H9 (cell line): ENCODE measurements at regions not wholly inside any gene's neighbourhood (a gene's known extent, or its start where the extent isn't known, plus 50 kb on each side); places are given as distances from the start of the nearest gene placed in this dataset.

Experiments
- DNase-seq: peaks from one replicate; pipeline ENCODE4 v3.0.0-alpha.2; 2017
- H2AFZ ChIP-seq: one replicate; pipeline ENCODE4 v1.6.1; 2013; ENCODE audit warnings: mild to moderate bottlenecking, low read length, control low read depth, moderate library complexity
- H2AK5ac ChIP-seq: 2 replicates; pipeline ENCODE4 v1.6.1; 2013; ENCODE audit warnings: low read length, control low read depth, mixed read lengths; ENCODE audit not compliant: insufficient read length
- H2BK120ac ChIP-seq: one replicate; pipeline ENCODE4 v1.6.1; 2013; ENCODE audit warnings: low read depth, mild to moderate bottlenecking, low read length, control low read depth, inconsistent platforms; ENCODE audit not compliant: poor library complexity, severe bottlenecking
- H2BK12ac ChIP-seq: 2 replicates; pipeline ENCODE4 v1.6.1; 2013; ENCODE audit warnings: low read length, control low read depth, mixed read lengths, low read depth; ENCODE audit not compliant: insufficient read length
- H2BK15ac ChIP-seq: 2 replicates; pipeline ENCODE4 v1.6.1; 2013; ENCODE audit warnings: low read depth, low read length, control low read depth
- H2BK20ac ChIP-seq: one replicate; pipeline ENCODE4 v1.6.1; 2013; ENCODE audit warnings: low read depth, mild to moderate bottlenecking, low read length, control low read depth, inconsistent platforms; ENCODE audit not compliant: poor library complexity, severe bottlenecking
- H2BK5ac ChIP-seq: 2 replicates; pipeline ENCODE4 v1.6.1; 2013; ENCODE audit warnings: low read length, control low read depth, mixed read lengths; ENCODE audit not compliant: insufficient read length
- H3K14ac ChIP-seq: 2 replicates; pipeline ENCODE4 v1.6.1; 2013; ENCODE audit warnings: low read length, control low read depth; ENCODE audit not compliant: insufficient read depth
- H3K18ac ChIP-seq: 2 replicates; pipeline ENCODE4 v1.6.1; 2013; ENCODE audit warnings: low read depth, mild to moderate bottlenecking, mixed read lengths, low read length, control low read depth; ENCODE audit not compliant: insufficient read length
- H3K23ac ChIP-seq: 2 replicates; pipeline ENCODE4 v1.6.1; 2013; ENCODE audit warnings: low read length, control low read depth, mixed read lengths, low read depth; ENCODE audit not compliant: insufficient read length
- H3K23me2 ChIP-seq: 2 replicates; pipeline ENCODE4 v1.6.1; 2013; ENCODE audit warnings: low read depth, mild to moderate bottlenecking, mixed read lengths, low read length, control low read depth; ENCODE audit not compliant: insufficient read length, poor library complexity, severe bottlenecking
- H3K27ac ChIP-seq: 2 replicates; pipeline ENCODE4 v1.5.1; 2013; ENCODE audit warnings: low read length, control low read depth, mixed read lengths, low read depth; ENCODE audit not compliant: insufficient read length
- H3K27me3 ChIP-seq: 2 replicates; pipeline ENCODE4 v1.6.1; 2013; ENCODE audit warnings: low read length, control low read depth, inconsistent platforms; ENCODE audit not compliant: insufficient read depth
- H3K4ac ChIP-seq: 2 replicates; pipeline ENCODE4 v1.6.1; 2013; ENCODE audit warnings: low read depth, mild to moderate bottlenecking, control low read depth, inconsistent platforms, low read length, moderate library complexity
- H3K4me1 ChIP-seq: 2 replicates; pipeline ENCODE4 v1.6.1; 2013; ENCODE audit warnings: low read length, control low read depth, inconsistent platforms; ENCODE audit not compliant: insufficient read depth
- H3K4me2 ChIP-seq: 2 replicates; pipeline ENCODE4 v1.6.1; 2013; ENCODE audit warnings: low read length, control low read depth, mixed read lengths; ENCODE audit not compliant: insufficient read length, insufficient read depth
- H3K56ac ChIP-seq: 2 replicates; pipeline ENCODE4 v1.6.1; 2013; ENCODE audit warnings: low read depth, mild to moderate bottlenecking, mixed read lengths, low read length, control low read depth; ENCODE audit not compliant: insufficient read length
- H3K79me1 ChIP-seq: 2 replicates; pipeline ENCODE4 v1.6.1; 2013; ENCODE audit warnings: low read depth, mild to moderate bottlenecking, moderate library complexity, low read length, control low read depth, inconsistent platforms; ENCODE audit not compliant: insufficient read depth, poor library complexity, severe bottlenecking
- H3K79me2 ChIP-seq: 2 replicates; pipeline ENCODE4 v1.6.1; 2013; ENCODE audit warnings: low read length, control low read depth, inconsistent platforms; ENCODE audit not compliant: insufficient read depth
- H3K9ac ChIP-seq: 2 replicates; pipeline ENCODE4 v1.6.1; 2013; ENCODE audit warnings: low read length, control low read depth, mixed read lengths; ENCODE audit not compliant: insufficient read length; ENCODE audit errors: extremely low read depth
- H3K9me3 ChIP-seq: one replicate; pipeline ENCODE4 v1.6.1; 2013; ENCODE audit warnings: low read depth, low read length, inconsistent platforms; ENCODE audit not compliant: control insufficient read depth
- H3T11ph ChIP-seq: one replicate; pipeline ENCODE4 v1.6.1; 2013; ENCODE audit warnings: mild to moderate bottlenecking, low read length, control low read depth, inconsistent platforms
- H4K20me1 ChIP-seq: one replicate; pipeline ENCODE4 v1.6.1; 2013; ENCODE audit not compliant: control insufficient read depth, insufficient read length, insufficient read depth
- H4K5ac ChIP-seq: 2 replicates; pipeline ENCODE4 v1.6.1; 2013; ENCODE audit warnings: low read depth, mild to moderate bottlenecking, mixed read lengths, low read length, control low read depth; ENCODE audit not compliant: insufficient read length
- H4K8ac ChIP-seq: replicated peaks from 2 replicates; pipeline ENCODE4 v1.6.1; 2013; ENCODE audit warnings: low read length, control low read depth, mixed read lengths, low read depth; ENCODE audit not compliant: insufficient read length
- H4K91ac ChIP-seq: 2 replicates; pipeline ENCODE4 v1.6.1; 2013; ENCODE audit warnings: low read depth, mild to moderate bottlenecking, moderate library complexity, mixed read lengths, low read length, control low read depth; ENCODE audit not compliant: insufficient read length
- H3K27ac Mint-ChIP-seq, 3 experiments: 2 replicates in 2 of 3; 3 replicates in 1 of 3; pipeline ENCODE4 v1.8.0; 2020 to 2021; ENCODE audit warnings: mixed read lengths in 3 of 3, mild to moderate bottlenecking in 1 of 3, moderate library complexity in 1 of 3
- H3K27me3 Mint-ChIP-seq: 2 replicates; pipeline ENCODE4 v1.8.0; 2021; ENCODE audit warnings: low read depth, mild to moderate bottlenecking, moderate library complexity, mixed read lengths
- H3K36me3 Mint-ChIP-seq, 3 experiments: 2 replicates in 2 of 3; 3 replicates in 1 of 3; pipeline ENCODE4 v1.8.0; 2020 to 2021; ENCODE audit warnings: low read depth in 3 of 3, mixed read lengths in 3 of 3; ENCODE audit not compliant: insufficient read depth in 1 of 3
- H3K4me1 Mint-ChIP-seq, 2 experiments: 2 replicates each; pipeline ENCODE4 v1.8.0; 2020; ENCODE audit warnings: mixed read lengths in 2 of 2
- H3K4me3 Mint-ChIP-seq, 2 experiments: 2 replicates in 1 of 2; 3 replicates in 1 of 2; pipeline ENCODE4 v1.8.0; 2020 to 2021; ENCODE audit warnings: mild to moderate bottlenecking in 2 of 2, mixed read lengths in 2 of 2, moderate library complexity in 1 of 2
- H3K9me3 Mint-ChIP-seq, 2 experiments: 2 replicates in 1 of 2; 3 replicates in 1 of 2; pipeline ENCODE4 v1.8.0; 2020; ENCODE audit warnings: mild to moderate bottlenecking in 2 of 2, mixed read lengths in 2 of 2, moderate library complexity in 1 of 2
- WGBS: extraction: QIAGEN DNeasy Blood & Tissue Kit; methylation state at CpG from one replicate; pipeline ENCODE4 v1.1.7; 2013; ENCODE audit warnings: missing lambda C conversion rate, low lambda C conversion rate, mixed read lengths; ENCODE audit not compliant: insufficient read length; ENCODE audit errors: extremely low coverage; 5-methylcytosine and 5-hydroxymethylcytosine counted together
- TF ChIP-seq, protein P1 (sequence below): fragments of 200-600 bp; sonication (generic); conservative IDR thresholded peaks from 3 replicates; pipeline ENCODE4 v1.8.0; 2021; ENCODE audit warnings: antibody characterized with exemption, mild to moderate bottlenecking

- no peak overlapping the region for H4K8ac ChIP-seq
- H2AK5ac ChIP-seq: no peak overlapping the region
- no peak overlapping the region for H3K4me2 ChIP-seq
- no peak overlapping the region for H3K14ac ChIP-seq
- no peaks in the 10 kb centered on the region for H3K23me2 ChIP-seq
- H4K91ac ChIP-seq: no peak overlapping the region
- H3K4me1 ChIP-seq: peaks cover 3% of the 10 kb centered on the region; the same call in 1 of the 2 replicates
- H3K56ac ChIP-seq: no peak overlapping the region
- no peak overlapping the region for H2BK5ac ChIP-seq
- H3K9me3 ChIP-seq: no peaks in the 10 kb centered on the region
- no peaks in the 10 kb centered on the region for H4K20me1 ChIP-seq
- no peaks in the 10 kb centered on the region for H3K27me3 ChIP-seq
- no peak overlapping the region for H2BK15ac ChIP-seq
- Mint-ChIP-seq H3K9me3 (peaks cover 0 to 4% of the 10 kb centered on the region in 2 experiments; a peak in 1 of 5 replicates), H3K27me3 (no peaks in the 10 kb centered on the region), H3K4me1 (peaks cover 25 to 39% of the 10 kb centered on the region in 2 experiments), H3K27ac (peak overlapping the region in 2 of 3 experiments; percentile 88 to 90; a peak in 3 of 7 replicates), H3K36me3 (no peaks in the 10 kb centered on the region), H3K4me3 (peak overlapping the region in 1 of 2 experiments; percentile 2; a peak in 1 of 5 replicates)
- no peak overlapping the region for H3K18ac ChIP-seq
- no peak overlapping the region for H3T11ph ChIP-seq
- H2BK20ac ChIP-seq: no peak overlapping the region
- no peak overlapping the region for H2BK120ac ChIP-seq
- no CpG with 5 or more reads among the region's 5 CpGs for WGBS
- no peak overlapping the region for H4K5ac ChIP-seq
- no peaks in the 10 kb centered on the region for H3K79me2 ChIP-seq
- no peak overlapping the region for H2BK12ac ChIP-seq
- no peak for DNase-seq
- no peak overlapping the region for H3K4ac ChIP-seq
- no peak overlapping the region for H3K9ac ChIP-seq
- H3K79me1 ChIP-seq: no peaks in the 10 kb centered on the region
- TF ChIP-seq, protein P1, sequence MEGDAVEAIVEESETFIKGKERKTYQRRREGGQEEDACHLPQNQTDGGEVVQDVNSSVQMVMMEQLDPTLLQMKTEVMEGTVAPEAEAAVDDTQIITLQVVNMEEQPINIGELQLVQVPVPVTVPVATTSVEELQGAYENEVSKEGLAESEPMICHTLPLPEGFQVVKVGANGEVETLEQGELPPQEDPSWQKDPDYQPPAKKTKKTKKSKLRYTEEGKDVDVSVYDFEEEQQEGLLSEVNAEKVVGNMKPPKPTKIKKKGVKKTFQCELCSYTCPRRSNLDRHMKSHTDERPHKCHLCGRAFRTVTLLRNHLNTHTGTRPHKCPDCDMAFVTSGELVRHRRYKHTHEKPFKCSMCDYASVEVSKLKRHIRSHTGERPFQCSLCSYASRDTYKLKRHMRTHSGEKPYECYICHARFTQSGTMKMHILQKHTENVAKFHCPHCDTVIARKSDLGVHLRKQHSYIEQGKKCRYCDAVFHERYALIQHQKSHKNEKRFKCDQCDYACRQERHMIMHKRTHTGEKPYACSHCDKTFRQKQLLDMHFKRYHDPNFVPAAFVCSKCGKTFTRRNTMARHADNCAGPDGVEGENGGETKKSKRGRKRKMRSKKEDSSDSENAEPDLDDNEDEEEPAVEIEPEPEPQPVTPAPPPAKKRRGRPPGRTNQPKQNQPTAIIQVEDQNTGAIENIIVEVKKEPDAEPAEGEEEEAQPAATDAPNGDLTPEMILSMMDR: no peak
- H3K27ac ChIP-seq: no peak overlapping the region
- no peak overlapping the region for H2AFZ ChIP-seq
- H3K23ac ChIP-seq: no peak overlapping the region
These were observed 233.4 kb upstream of the TBL1XR1 start for GRCh38 chr3:177430653-177431052.
